K562 (cell line): ENCODE measurements at regions not wholly inside any gene's neighbourhood (a gene's known extent, or its start where the extent isn't known, plus 50 kb on each side); places are given as distances from the start of the nearest gene placed in this dataset.

Source experiments
- ATAC-seq: fragments of 200-7000 bp; cut with Tn5 transposase; 3 replicates; pipeline ENCODE4 v1.9.1; 2020; ENCODE audit warnings: moderate library complexity
- BruUV-seq: library from RNA; stranded (reverse); fragments of 400-500 nt; replicated peaks from 2 replicates; lab custom pipeline; 2021; lab: Mats Ljungman, UMichigan
- CTCF ChIA-PET: fragments of 300-600 bp; formaldehyde crosslinking; extraction: SDS; loops from one replicate; lab custom pipeline; 2021; ENCODE audit warnings: low intra/inter-chr PET ratio; lab: Yijun Ruan, JAX
- POLR2A ChIA-PET: fragments of 300-600, 350-650 bp; sonication (Branson Sonifier 250); formaldehyde crosslinking; extraction: SDS; loops from one replicate; lab custom pipeline; 2021; ENCODE audit warnings: antibody characterized with exemption, inconsistent platforms; lab: Yijun Ruan, JAX
- DNase-seq, 4 experiments: peaks; one replicate each; pipeline versions ENCODE4 v3.0.0 to v3.0.0-alpha.2; 2011 to 2018; ENCODE audit warnings: low spot score in 3 of 4, mixed read lengths in 3 of 4; ENCODE audit errors: extremely low read depth in 1 of 4
- FAIRE-seq: peaks from 2 replicates; lab custom pipeline; 2011; peaks lifted over from hg19 to GRCh38; lab: Jason Lieb, UNC
- H2AFZ ChIP-seq: 2 replicates; pipeline ENCODE4 v1.6.0; 2011; ENCODE audit warnings: low read depth, low read length, control low read depth, inconsistent platforms
- H3K27ac ChIP-seq: fragments of 200-600 bp; 3 replicates; pipeline ENCODE4 v1.8.0; 2011; ENCODE audit warnings: low read depth, mild to moderate bottlenecking, control low read depth, inconsistent platforms, low read length, moderate library complexity, mixed read lengths; ENCODE audit errors: extremely low read depth
- H3K27me3 ChIP-seq, 2 experiments: fragments of 300-600 bp in 1 of 2; 2 replicates in 1 of 2; 3 replicates in 1 of 2; pipeline versions ENCODE4 v1.6.0 to v1.8.0; 2011; ENCODE audit warnings: inconsistent platforms in 2 of 2, low read length in 2 of 2, mild to moderate bottlenecking in 1 of 2, mixed read lengths in 1 of 2, moderate library complexity in 1 of 2; ENCODE audit not compliant: control insufficient read depth in 2 of 2, insufficient read depth in 2 of 2
- H3K36me3 ChIP-seq: fragments of 300-600 bp; 3 replicates; pipeline ENCODE4 v1.8.0; 2011; ENCODE audit warnings: mild to moderate bottlenecking, low read length, inconsistent platforms; ENCODE audit not compliant: control insufficient read depth, insufficient read depth
- H3K4me1 ChIP-seq, 2 experiments: fragments of 200-600 bp in 1 of 2; replicated peaks in 1 of 2; 2 replicates in 1 of 2; 3 replicates in 1 of 2; pipeline versions ENCODE4 v1.5.1 to v1.8.0; 2011; ENCODE audit warnings: inconsistent platforms in 2 of 2, low read length in 2 of 2, mild to moderate bottlenecking in 1 of 2, mixed read lengths in 1 of 2, moderate library complexity in 1 of 2; ENCODE audit not compliant: control insufficient read depth in 2 of 2, insufficient read depth in 2 of 2
- H3K4me2 ChIP-seq: 2 replicates; pipeline ENCODE4 v1.6.1; 2011; ENCODE audit warnings: low read length, control low read depth, inconsistent platforms, mixed read lengths; ENCODE audit not compliant: insufficient read depth
- H3K4me3 ChIP-seq: fragments of 200-600 bp; sonication (generic), shearing (Covaris generic); 2 replicates; pipeline ENCODE4 v1.5.1; 2016; ENCODE audit warnings: control low read depth, inconsistent platforms
- H3K79me2 ChIP-seq: fragments of 200-600 bp; 3 replicates; pipeline ENCODE4 v1.8.0; 2011; ENCODE audit warnings: low read length, inconsistent platforms; ENCODE audit not compliant: control insufficient read depth, insufficient read depth
- H3K9ac ChIP-seq, 2 experiments: 2 replicates each; pipeline versions ENCODE4 v1.6.0 to v1.6.1; 2011; ENCODE audit warnings: low read depth in 2 of 2, low read length in 2 of 2, control low read depth in 1 of 2, inconsistent platforms in 1 of 2, mild to moderate bottlenecking in 1 of 2, mixed read lengths in 1 of 2; ENCODE audit not compliant: insufficient read depth in 1 of 2
- H3K9me1 ChIP-seq: one replicate; pipeline ENCODE4 v1.6.0; 2011; ENCODE audit warnings: inconsistent platforms, mild to moderate bottlenecking, low read length, moderate library complexity; ENCODE audit not compliant: control insufficient read depth, insufficient read depth
- H3K9me3 ChIP-seq: replicated peaks from 2 replicates; pipeline ENCODE4 v1.5.1; 2011; ENCODE audit warnings: low read depth, low read length, inconsistent platforms; ENCODE audit not compliant: control insufficient read depth, insufficient read depth
- H4K20me1 ChIP-seq: replicated peaks from 2 replicates; pipeline ENCODE4 v1.6.1; 2011; ENCODE audit warnings: low read length, inconsistent platforms, mixed read lengths; ENCODE audit not compliant: control insufficient read depth, insufficient read depth
- CHD7 ChIP-seq: fragments of 200-600 bp; sonication (generic); IDR thresholded peaks from one replicate; pipeline ENCODE4 v1.6.1; 2012; ENCODE audit warnings: mild to moderate bottlenecking, low read depth, low read length, inconsistent platforms
- ETS1 ChIP-seq: conservative IDR thresholded peaks from 2 replicates; pipeline ENCODE4 v1.6.1; 2011; ENCODE audit warnings: low read depth, mild to moderate bottlenecking, low read length; ENCODE audit not compliant: control insufficient read depth
- SMARCA5 ChIP-seq: fragments of 450-650 bp; IDR thresholded peaks from 2 replicates; pipeline ENCODE4 v1.6.1; 2016
- TFAM ChIP-seq: fragments of 250-450 bp; sonication (Bioruptor Pico); conservative IDR thresholded peaks from 2 replicates; pipeline ENCODE4 v1.5.0; 2021; ENCODE audit warnings: mild to moderate bottlenecking, moderate library complexity
- TRIM28 ChIP-seq: fragments of 450-650 bp; IDR thresholded peaks from 2 replicates; pipeline ENCODE4 v1.6.1; 2017
- VEZF1 ChIP-seq: fragments of 200-800 bp; sonication (Bioruptor generic); IDR thresholded peaks from 2 replicates; pipeline ENCODE4 v1.6.1; 2017; ENCODE audit warnings: missing genetic modification characterization, missing compliant biosample characterization
- ZNF121 ChIP-seq: sonication (generic); formaldehyde crosslinking; conservative IDR thresholded peaks from 2 replicates; pipeline ENCODE4 v1.8.0; 2022; ENCODE audit warnings: missing genetic modification reagents
- ZNF507 ChIP-seq: conservative IDR thresholded peaks from 2 replicates; pipeline ENCODE4 v1.6.1; 2017; ENCODE audit warnings: missing genetic modification characterization, missing compliant biosample characterization
- ZNF766 ChIP-seq: fragments of 200-800 bp; sonication (Bioruptor generic); conservative IDR thresholded peaks from 2 replicates; pipeline ENCODE4 v1.6.1; 2016; ENCODE audit warnings: missing genetic modification characterization, missing compliant biosample characterization
- WGBS: fragments of 100-300 bp; shearing (Covaris generic); methylation state at CpG from one replicate; pipeline ENCODE4 v1.1.6; 2016; ENCODE audit warnings: low coverage, mixed read lengths; ENCODE audit not compliant: insufficient coverage; ENCODE audit errors: missing lambda C conversion rate; 5-methylcytosine and 5-hydroxymethylcytosine counted together
- in situ Hi-C: fragments of 300-500 bp; cut with MboI; formaldehyde crosslinking; loops from 4 replicates; pipeline ENCODE4 v1.15.0; 2018; ENCODE audit warnings: inconsistent platforms, mixed read lengths
- intact Hi-C: fragments of 100-400 bp; cut with micrococcal nuclease; formaldehyde crosslinking; loops from 2 replicates; pipeline ENCODE4 v1.14.2; 2022

GRCh38 chr14:76962303-76962660 lies 66.2 kb downstream of the IRF2BPL start:
- DNase-seq, result peak in 1 of 4 experiments; percentile 17
- Histone ChIP-seq H3K9me1 (no peaks in the 10 kb centered on the region), H2AFZ (peak overlapping the region; percentile 89), H4K20me1 (no peaks in the 10 kb centered on the region), H3K79me2 (no peaks in the 10 kb centered on the region), H3K27me3 (no peaks in the 10 kb centered on the region), H3K27ac (peak overlapping the region; percentile 94), H3K9me3 (no peaks in the 10 kb centered on the region), H3K4me1 (peaks cover 44 to 47% of the 10 kb centered on the region in 2 experiments), H3K4me3 (peak overlapping the region; percentile 23; the same call in 1 of the 2 replicates), H3K9ac (peak overlapping the region; percentile 62 to 68; a peak in 3 of 4 replicates), H3K36me3 (no peaks in the 10 kb centered on the region), H3K4me2 (peak overlapping the region; percentile 65)
- in situ Hi-C loops (no loop called here), intact Hi-C loops (loop anchor here (5.0 kb wide), 2 partner anchors 65 to 80 kb away; partner anchors contain the start of gene IRF2BPL)
- CTCF ChIA-PET, result no interaction called here
- POLR2A ChIA-PET, result interaction anchor here (0.6 to 1.5 kb wide), 11 partner anchors 9 to 869 kb away, joined by 3 to 6 read pairs (median 4); no protein-coding TSS in a partner anchor
- FAIRE-seq, result no peak
- no peak for ATAC-seq
- BruUV-seq, result no TSS peak
- WGBS, result 25% methylated on average over 1 of the region's 1 CpG
- TF ChIP-seq ZNF121 (CRISPR knock-in tag), result no peak
- TF ChIP-seq ZNF766, result 0 out of 2 replicates have a peak, but pooled peaks have one; percentile 34
- TF ChIP-seq TFAM (CRISPR knock-in tag), result no peak
- no peak for TF ChIP-seq ETS1
- TF ChIP-seq CHD7, result no peak
- no peak for TF ChIP-seq ZNF507 (tag)
- TF ChIP-seq SMARCA5, result no peak
- no peak for TF ChIP-seq TRIM28
- TF ChIP-seq VEZF1 (CRISPR knock-in tag), result no peak
